Activated naive CD4-positive, alpha-beta T cell treated with anti-CD3 and anti-CD28 coated beads, Interleukin-2, amount 50 U/mL, for 24 hours (primary cell): ENCODE measurements at regions not wholly inside any gene's neighbourhood (a gene's known extent, or its start where the extent isn't known, plus 50 kb on each side); places are given as distances from the start of the nearest gene placed in this dataset.

Experiments
- H3K27ac Mint-ChIP-seq: one replicate; pipeline ENCODE4 v1.8.0; 2021; ENCODE audit warnings: mild to moderate bottlenecking, mixed read lengths
- H3K27me3 Mint-ChIP-seq: one replicate; pipeline ENCODE4 v1.8.0; 2021; ENCODE audit warnings: mixed read lengths
- H3K36me3 Mint-ChIP-seq: one replicate; pipeline ENCODE4 v1.8.0; 2021; ENCODE audit warnings: mixed read lengths
- H3K4me1 Mint-ChIP-seq: one replicate; pipeline ENCODE4 v1.8.0; 2021; ENCODE audit warnings: mixed read lengths
- H3K4me3 Mint-ChIP-seq: one replicate; pipeline ENCODE4 v1.8.0; 2021; ENCODE audit warnings: mild to moderate bottlenecking, mixed read lengths
- H3K9me3 Mint-ChIP-seq: one replicate; pipeline ENCODE4 v1.8.0; 2021; ENCODE audit warnings: mixed read lengths

DNA sequence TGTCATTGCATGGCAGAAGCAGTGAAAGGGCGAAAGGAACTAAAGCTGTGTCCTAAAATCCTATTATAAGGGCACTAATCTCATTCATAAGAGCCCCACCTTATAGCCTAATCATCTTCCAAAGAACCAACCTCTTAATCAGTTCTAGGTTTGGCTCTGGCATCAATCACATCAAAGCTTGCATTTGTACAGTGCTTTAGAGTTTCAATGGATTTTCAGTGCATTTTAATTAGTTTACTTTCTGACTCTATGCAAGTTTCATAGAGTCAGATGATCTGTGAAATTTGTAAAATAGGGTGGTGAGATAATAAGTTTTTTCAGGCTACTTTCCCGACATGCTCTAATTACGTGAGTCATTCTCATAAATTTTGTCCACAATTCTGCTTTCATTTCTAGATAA lies 341.1 kb downstream of the DIPK2A start:
- Mint-ChIP-seq H3K36me3 (no peaks in the 10 kb centered on the region), H3K9me3 (peaks cover 16% of the 10 kb centered on the region), H3K27me3 (peaks cover 9% of the 10 kb centered on the region), H3K4me1 (no peaks in the 10 kb centered on the region), H3K27ac (no peak overlapping the region), H3K4me3 (no peak overlapping the region)

DNA sequence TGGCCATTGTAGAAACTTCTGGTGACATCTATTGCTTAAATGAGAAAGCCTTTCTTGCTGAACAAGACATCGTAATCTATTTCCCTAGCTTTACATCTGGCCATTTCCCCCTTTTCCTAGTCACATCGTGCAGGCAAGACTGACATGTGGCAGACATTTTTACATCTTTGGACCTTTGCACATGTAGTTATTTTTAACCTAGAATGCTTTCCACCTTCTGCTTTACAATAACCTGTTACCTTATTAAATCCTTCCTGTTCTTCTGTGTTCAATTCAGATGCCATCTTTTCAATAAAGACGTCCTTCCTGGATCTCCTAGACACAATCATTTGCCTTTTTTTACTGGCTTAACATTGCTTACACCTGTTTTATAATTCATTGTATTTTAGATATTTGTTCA lies 343.3 kb downstream of the DIPK2A start:
- Mint-ChIP-seq H3K27me3 (peaks cover 9% of the 10 kb centered on the region), H3K9me3 (peaks cover 16% of the 10 kb centered on the region), H3K4me3 (no peak overlapping the region), H3K4me1 (no peaks in the 10 kb centered on the region), H3K36me3 (no peaks in the 10 kb centered on the region), H3K27ac (no peak overlapping the region)

DNA sequence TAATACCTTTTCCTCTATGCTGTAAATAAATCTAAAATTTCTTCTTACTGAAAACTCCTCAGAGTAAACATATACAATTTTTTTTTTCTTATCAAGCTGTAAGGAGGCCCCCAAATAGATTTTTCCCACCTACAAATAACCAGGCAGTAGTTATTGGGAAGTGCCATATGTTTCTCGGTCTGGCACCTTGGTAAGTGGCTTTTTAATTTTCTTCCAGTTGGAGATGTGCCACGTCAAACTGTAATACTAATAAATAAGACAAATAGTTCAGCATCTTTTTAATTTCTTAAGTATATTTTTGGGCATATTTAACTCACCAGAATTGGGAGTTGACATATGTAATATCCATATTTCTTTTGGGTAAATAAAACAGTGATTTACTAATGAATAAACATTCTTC lies 346.3 kb downstream of the DIPK2A start:
- Mint-ChIP-seq H3K4me1 (no peaks in the 10 kb centered on the region), H3K27ac (no peak overlapping the region), H3K9me3 (no peaks in the 10 kb centered on the region)

DNA sequence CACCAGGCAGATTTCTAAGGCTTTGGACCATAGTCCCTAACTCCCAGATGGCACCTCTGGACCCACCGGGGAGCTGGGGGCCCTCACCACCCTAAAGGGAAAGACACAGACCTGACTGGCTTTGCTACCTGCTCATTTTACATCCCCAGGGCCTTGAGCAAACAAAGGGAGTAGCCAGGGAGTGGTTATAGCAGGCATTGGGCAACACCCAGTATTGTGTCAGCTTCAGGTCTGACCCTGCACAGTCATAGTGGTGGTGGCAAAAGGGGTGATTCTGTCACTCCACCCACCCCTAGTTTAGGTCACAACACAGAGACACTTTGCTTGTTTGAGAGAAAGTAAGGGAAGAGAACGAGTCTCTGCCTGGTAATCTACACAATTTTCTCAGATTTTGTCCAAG lies 352.5 kb downstream of the DIPK2A start:
- Mint-ChIP-seq H3K9me3 (peaks cover 25% of the 10 kb centered on the region), H3K4me1 (no peaks in the 10 kb centered on the region), H3K27ac (no peak overlapping the region), H3K27me3 (peaks cover 3% of the 10 kb centered on the region), H3K36me3 (no peaks in the 10 kb centered on the region), H3K4me3 (no peak overlapping the region)

More for the DNA sequence above, 346.3 kb downstream of the DIPK2A start:
- Mint-ChIP-seq H3K36me3 (no peaks in the 10 kb centered on the region), H3K4me3 (no peak overlapping the region), H3K27me3 (peaks cover 4% of the 10 kb centered on the region)

DNA sequence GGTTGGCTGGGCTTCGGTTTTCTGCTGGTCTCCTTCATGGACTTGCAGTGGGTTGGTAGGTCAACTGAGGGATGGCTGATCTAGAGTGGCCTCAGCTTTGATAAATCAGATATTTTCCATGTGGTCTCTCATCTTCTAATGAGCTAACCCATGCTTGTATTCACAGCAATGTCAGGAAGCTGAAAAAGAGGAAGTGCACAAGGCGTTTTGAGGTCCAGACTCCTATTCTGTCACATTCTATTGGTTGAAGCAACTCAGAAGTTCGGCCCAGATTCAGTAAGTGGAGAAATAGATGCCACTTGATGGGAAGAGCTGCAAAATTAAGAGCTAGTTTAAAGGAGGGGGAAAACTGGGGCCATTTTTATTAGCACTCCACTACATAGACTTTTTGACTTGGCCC lies 361.2 kb downstream of the DIPK2A start:
- Mint-ChIP-seq H3K27me3 (peaks cover 3% of the 10 kb centered on the region), H3K36me3 (no peaks in the 10 kb centered on the region), H3K27ac (no peak overlapping the region), H3K4me1 (no peaks in the 10 kb centered on the region), H3K4me3 (no peak overlapping the region), H3K9me3 (peaks cover under 1% of the 10 kb centered on the region)

DNA sequence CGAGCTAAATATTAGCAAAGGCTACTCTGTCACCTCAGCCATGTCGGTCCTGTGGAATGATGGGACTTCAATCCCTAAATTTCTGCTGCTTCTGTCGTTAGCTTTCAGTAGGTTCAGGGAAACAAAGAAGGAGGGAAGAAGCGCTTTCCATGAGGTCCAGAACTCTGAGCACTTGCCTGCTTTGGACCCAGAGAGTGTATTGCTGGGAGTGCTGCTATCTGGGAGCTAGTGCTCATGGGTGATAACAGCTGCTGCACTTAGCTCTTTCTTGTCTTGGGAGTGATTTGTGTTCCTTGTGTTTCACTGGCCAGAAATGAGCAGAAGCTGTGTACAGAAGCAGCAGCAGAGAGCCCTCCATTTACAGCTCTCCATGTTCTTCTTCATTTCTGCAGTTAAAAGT lies 369.8 kb downstream of the DIPK2A start:
- Mint-ChIP-seq H3K27me3 (peaks cover 7% of the 10 kb centered on the region), H3K36me3 (no peaks in the 10 kb centered on the region), H3K9me3 (no peaks in the 10 kb centered on the region), H3K4me1 (peaks cover 8% of the 10 kb centered on the region), H3K27ac (no peak overlapping the region), H3K4me3 (no peak overlapping the region)

DNA sequence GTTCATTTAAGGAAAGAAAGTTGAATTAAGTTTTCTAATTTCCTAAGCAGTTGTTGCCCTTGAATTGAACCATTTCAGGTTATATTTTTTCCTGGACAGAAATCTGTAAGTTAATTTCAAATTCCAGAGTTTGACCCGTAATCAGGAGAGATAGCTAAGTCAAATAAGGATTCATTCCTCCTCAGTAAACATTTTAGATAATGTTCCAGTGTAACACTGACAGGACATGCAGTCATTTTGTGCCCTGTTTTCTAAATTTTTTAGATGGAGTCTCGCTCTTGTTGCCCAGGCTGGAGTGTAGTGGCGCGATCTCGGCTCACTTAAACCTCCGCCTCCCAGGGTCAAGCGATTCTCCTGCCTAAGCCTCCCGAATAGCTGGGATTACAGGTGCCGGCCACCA lies 371.7 kb downstream of the DIPK2A start:
- Mint-ChIP-seq H3K27me3 (peaks cover 8% of the 10 kb centered on the region), H3K4me3 (no peak overlapping the region), H3K9me3 (no peaks in the 10 kb centered on the region), H3K4me1 (peaks cover 8% of the 10 kb centered on the region), H3K27ac (no peak overlapping the region), H3K36me3 (no peaks in the 10 kb centered on the region)

DNA sequence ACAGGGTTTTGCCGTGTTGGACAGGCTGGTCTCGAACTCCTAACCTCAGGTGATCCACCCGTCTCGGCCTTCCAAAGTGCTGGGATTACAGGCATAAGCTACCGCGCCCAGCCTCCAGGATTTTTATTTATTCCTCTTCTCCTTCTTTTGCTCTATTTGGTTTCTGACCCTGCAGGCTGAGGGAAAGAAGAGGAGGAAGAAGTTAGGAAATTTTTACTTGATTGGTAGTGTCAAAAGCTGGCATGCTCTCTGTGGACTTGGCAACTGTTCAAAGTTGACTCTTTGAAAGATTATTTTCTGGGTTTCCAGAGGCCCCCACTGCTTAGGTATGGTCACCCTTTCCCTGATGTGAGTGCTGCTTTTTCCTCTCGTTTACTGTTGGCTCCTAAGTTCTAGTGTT lies 372.2 kb downstream of the DIPK2A start:
- H3K9me3 Mint-ChIP-seq, result no peaks in the 10 kb centered on the region
- H3K27me3 Mint-ChIP-seq, result peaks cover 8% of the 10 kb centered on the region
- no peak overlapping the region for H3K4me3 Mint-ChIP-seq
- H3K4me1 Mint-ChIP-seq, result peaks cover 8% of the 10 kb centered on the region
- no peak overlapping the region for H3K27ac Mint-ChIP-seq
- no peaks in the 10 kb centered on the region for H3K36me3 Mint-ChIP-seq

DNA sequence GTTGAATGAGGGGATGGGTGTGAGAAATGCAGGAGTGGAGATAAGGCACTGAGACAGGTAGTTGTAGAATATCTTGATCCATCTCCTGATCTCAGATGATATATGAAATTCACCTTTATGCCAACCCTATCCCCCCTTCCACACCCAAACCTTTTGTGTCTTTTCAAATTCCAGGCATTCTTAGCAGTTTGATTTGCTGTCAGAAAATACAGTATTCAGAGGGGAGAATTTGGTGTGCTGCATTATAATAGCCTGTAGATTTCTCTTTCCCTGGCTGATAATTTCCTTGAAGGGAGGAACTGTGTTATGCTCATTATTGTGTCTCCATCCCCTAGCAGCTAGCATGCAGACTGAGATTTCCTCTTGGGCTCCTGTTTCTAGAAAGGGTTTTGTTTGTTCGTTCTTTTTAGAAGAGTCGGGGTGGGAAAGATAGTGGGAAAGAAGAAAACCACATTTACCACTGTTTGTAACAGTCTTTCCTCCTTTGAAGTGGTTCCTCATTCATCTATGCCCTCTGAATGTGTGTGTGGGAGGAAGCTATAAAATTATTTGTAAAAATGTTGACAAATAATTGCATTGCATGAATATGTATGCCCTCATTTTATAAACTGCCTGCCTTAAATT lies 373.4 kb downstream of the DIPK2A start:
- Mint-ChIP-seq H3K27ac (no peak overlapping the region), H3K9me3 (no peaks in the 10 kb centered on the region), H3K4me3 (no peak overlapping the region), H3K36me3 (no peaks in the 10 kb centered on the region), H3K4me1 (peaks cover 8% of the 10 kb centered on the region), H3K27me3 (peaks cover 8% of the 10 kb centered on the region)

DNA sequence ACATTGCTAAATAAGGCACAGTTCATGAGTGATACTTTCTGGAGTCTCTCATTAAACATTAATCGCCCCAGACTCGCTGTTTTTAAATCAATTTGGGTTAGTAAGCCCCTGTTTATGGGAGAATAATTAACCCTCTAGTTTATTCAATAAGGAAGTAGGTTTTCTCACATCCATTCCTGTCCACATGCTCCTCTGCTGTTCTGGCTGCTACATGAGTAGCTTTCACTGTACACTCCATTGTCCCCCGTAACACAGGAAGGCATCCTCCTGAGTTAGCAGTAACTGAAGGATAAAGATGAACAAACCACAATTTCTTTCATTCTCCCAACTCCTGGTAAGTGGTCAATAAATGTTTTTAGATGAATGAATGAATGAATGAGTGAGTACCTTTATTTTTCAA lies 378.5 kb downstream of the DIPK2A start:
- Mint-ChIP-seq H3K4me1 (peaks cover 2% of the 10 kb centered on the region), H3K27ac (no peak overlapping the region), H3K36me3 (no peaks in the 10 kb centered on the region), H3K4me3 (no peak overlapping the region), H3K27me3 (peaks cover 1% of the 10 kb centered on the region), H3K9me3 (peaks cover 5% of the 10 kb centered on the region)

DNA sequence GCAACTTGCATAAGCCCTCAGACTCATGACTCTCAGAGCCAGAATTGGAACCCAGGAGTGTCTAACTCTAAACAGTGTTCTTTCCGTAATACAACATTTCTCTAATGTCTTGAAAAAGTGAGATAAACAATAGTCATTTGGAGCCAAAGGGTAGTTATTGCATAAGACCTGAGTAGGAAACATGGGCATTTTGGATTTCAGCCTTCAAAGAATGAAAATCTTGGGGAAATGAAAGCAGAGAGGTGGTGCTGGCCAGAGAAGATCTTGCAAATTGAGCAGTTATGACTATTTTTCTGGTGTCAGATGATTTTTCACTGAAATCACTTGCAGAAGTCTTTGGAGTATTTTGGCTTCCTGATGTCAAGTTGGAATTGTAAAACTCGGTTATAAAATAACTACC lies 379.4 kb downstream of the DIPK2A start:
- Mint-ChIP-seq H3K4me3 (no peak overlapping the region), H3K27ac (no peak overlapping the region), H3K27me3 (peaks cover 1% of the 10 kb centered on the region), H3K36me3 (no peaks in the 10 kb centered on the region), H3K9me3 (peaks cover 5% of the 10 kb centered on the region), H3K4me1 (no peaks in the 10 kb centered on the region)

DNA sequence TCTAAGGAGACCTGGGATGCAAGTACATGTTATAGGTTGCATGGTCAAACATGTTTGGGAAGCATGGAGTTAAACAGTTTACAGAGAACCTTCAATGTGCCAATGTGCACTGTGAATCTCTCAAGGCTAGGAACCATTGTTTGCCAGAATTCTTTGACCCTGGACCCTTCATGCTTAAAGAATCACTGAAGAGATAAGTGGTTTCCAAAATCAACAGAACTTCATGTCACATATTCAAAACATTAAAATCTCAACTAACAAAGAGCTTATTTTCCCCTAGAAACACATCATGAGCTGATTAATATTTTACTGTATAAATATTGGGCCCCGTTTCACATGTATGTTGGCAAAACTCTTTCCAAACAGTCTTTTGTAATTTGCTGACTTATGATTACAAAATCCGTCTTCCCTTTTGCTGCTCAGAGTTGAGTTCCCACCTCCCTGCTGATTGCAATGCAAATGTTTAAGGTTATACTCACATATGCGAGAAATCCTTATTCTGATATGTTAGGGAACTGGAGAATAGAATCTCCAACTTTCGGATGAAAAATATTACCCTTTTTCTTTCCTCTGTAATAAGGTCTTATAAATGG lies 380.2 kb downstream of the DIPK2A start:
- Mint-ChIP-seq H3K27me3 (no peaks in the 10 kb centered on the region), H3K27ac (no peak overlapping the region), H3K4me1 (no peaks in the 10 kb centered on the region), H3K4me3 (no peak overlapping the region), H3K36me3 (no peaks in the 10 kb centered on the region), H3K9me3 (peaks cover 5% of the 10 kb centered on the region)

DNA sequence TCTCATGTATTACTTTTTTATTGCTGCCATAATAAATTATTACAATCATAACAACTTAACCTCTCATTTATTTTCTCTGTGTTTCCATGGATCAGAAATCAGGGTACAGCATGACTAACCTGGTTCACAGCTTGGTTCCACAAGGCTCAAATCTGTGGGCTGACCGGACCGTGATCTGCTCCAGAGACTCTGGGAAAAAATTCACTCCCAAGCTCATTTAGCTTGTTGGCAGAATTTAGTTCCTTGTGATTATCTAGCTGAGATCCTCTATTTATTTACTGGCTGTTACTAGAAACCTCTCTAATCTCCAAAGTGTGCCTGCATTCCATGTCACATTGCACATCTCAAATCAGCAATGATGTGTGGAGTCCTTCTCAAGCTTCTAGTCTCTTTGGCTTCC lies 386.6 kb downstream of the DIPK2A start:
- H3K27ac Mint-ChIP-seq, result no peak overlapping the region
- no peak overlapping the region for H3K4me3 Mint-ChIP-seq
- H3K9me3 Mint-ChIP-seq, result no peaks in the 10 kb centered on the region
- no peaks in the 10 kb centered on the region for H3K4me1 Mint-ChIP-seq
- H3K27me3 Mint-ChIP-seq, result peaks cover 3% of the 10 kb centered on the region
- H3K36me3 Mint-ChIP-seq, result no peaks in the 10 kb centered on the region

DNA sequence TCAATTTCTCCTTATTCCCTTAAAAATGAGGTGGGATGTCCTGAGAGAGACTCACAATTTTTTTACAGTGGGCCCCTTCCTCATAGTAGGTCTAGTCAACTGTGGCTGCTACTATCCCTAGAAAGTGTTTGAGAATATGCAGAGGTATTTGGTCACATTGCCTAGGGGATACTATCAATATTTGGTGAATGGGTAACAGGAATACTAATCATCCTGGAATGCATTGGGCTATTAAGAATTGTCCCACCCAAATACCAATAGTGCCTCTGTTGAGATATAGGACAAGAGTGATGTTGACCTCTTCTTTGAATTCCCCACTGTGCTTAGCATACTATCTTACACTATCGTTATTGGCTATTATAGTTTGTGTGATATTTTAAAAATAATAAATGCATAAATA lies 389.4 kb downstream of the DIPK2A start:
- Mint-ChIP-seq H3K9me3 (peaks cover 4% of the 10 kb centered on the region), H3K27me3 (peaks cover 3% of the 10 kb centered on the region), H3K4me3 (no peak overlapping the region), H3K36me3 (no peaks in the 10 kb centered on the region), H3K4me1 (no peaks in the 10 kb centered on the region), H3K27ac (no peak overlapping the region)

DNA sequence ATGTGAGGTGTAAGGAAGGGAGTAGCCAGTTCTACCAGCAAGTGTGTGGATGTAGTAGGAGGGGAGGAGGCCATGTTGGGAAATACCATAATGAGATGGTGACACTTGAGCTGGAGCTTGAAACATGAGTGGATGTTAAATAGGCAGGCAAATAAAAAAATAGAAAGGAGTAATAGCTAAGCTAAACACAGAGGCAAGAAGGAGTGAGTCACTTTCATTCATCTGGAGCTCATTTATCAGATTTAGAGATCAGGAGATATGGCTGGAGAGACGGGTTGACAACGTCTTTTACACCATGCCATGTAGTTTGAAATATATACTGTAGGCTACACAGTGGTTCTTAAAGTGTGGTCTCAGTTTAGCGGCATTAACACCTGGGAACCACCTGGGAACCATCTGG lies 390.5 kb downstream of the DIPK2A start:
- Mint-ChIP-seq H3K9me3 (peaks cover 8% of the 10 kb centered on the region), H3K27ac (no peak overlapping the region), H3K4me3 (no peak overlapping the region), H3K36me3 (no peaks in the 10 kb centered on the region), H3K4me1 (no peaks in the 10 kb centered on the region), H3K27me3 (peaks cover 3% of the 10 kb centered on the region)

DNA sequence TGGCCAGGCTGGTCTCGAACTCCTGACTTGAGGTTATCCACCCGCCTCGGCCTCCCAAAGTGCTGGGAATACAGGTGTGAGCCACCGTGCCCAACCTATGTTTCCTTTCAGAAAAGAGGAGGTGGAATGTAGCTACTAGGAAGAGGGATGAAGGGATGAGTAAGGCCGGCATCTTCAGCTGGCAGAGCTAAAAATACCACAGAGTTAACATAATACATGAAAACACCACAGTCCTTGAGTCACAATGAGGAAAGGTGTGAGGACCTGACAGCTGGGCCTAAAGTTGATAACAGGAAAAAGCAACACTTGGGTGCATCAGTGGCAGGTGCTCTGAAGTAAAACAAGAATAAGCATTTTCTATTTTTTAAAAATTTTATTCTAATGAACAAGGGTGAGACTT lies 392.2 kb downstream of the DIPK2A start:
- Mint-ChIP-seq H3K9me3 (peaks cover 16% of the 10 kb centered on the region), H3K27ac (no peak overlapping the region), H3K36me3 (no peaks in the 10 kb centered on the region), H3K4me1 (no peaks in the 10 kb centered on the region), H3K4me3 (no peak overlapping the region), H3K27me3 (peaks cover 3% of the 10 kb centered on the region)

DNA sequence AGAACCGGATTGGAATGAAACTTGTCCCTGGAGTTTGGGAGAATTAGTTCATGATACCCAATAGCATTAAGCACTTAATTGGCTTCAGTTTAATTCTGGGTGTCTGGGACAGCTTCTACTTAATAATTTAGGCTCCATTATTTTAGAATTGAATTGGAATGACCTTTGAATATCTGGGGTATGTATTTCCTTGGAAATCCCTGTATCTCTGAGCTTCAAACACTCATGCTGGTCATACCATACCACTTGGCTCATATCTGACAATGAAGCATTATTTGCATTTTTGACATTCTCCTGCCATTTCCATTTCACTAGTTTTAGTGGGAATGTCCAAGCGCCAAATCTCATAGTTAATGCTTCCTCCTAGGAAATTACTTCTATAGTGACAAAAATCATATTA lies 393.1 kb downstream of the DIPK2A start:
- H3K9me3 Mint-ChIP-seq, result peaks cover 16% of the 10 kb centered on the region
- no peaks in the 10 kb centered on the region for H3K4me1 Mint-ChIP-seq
- no peaks in the 10 kb centered on the region for H3K27me3 Mint-ChIP-seq
- H3K4me3 Mint-ChIP-seq, result no peak overlapping the region
- no peak overlapping the region for H3K27ac Mint-ChIP-seq
- H3K36me3 Mint-ChIP-seq, result no peaks in the 10 kb centered on the region
